HepG2 (cell line): ENCODE measurements at regions not wholly inside any gene's neighbourhood (a gene's known extent, or its start where the extent isn't known, plus 50 kb on each side); places are given as distances from the start of the nearest gene placed in this dataset.

Experiments used
- ATAC-seq: fragments of 200-7000 bp; cut with Tn5 transposase; 3 replicates; pipeline ENCODE4 v1.9.1; 2020; ENCODE audit warnings: mild to moderate bottlenecking, moderate library complexity
- BruUV-seq: library from RNA; stranded (reverse); fragments of 400-500 nt; replicated peaks from 2 replicates; lab custom pipeline; 2021; lab: Mats Ljungman, UMichigan
- CTCF ChIA-PET: fragments of 300-600 bp; formaldehyde crosslinking; extraction: SDS; loops from one replicate; lab custom pipeline; 2021; ENCODE audit warnings: low total read pairs, inconsistent platforms, low intra/inter-chr PET ratio; lab: Yijun Ruan, JAX
- POLR2A ChIA-PET: fragments of 350-600 bp; sonication (Branson Sonifier 250); formaldehyde crosslinking; loops from one replicate; lab custom pipeline; 2020; ENCODE audit warnings: antibody characterized with exemption, inconsistent platforms; lab: Yijun Ruan, JAX
- DNase-seq: peaks from one replicate; pipeline ENCODE4 v3.0.0-alpha.2; 2015; ENCODE audit warnings: low spot score
- FAIRE-seq: peaks from 3 replicates; lab custom pipeline; 2011; peaks lifted over from hg19 to GRCh38; lab: Jason Lieb, UNC
- H2AFZ ChIP-seq: one replicate; pipeline ENCODE4 v1.6.1; 2011; ENCODE audit warnings: low read length, inconsistent platforms
- H3K27ac ChIP-seq: fragments of 300-600 bp; 3 replicates; pipeline ENCODE4 v1.8.0; 2011; ENCODE audit warnings: mixed run types, mild to moderate bottlenecking, mixed read lengths, low read length, inconsistent platforms; ENCODE audit not compliant: insufficient read depth; ENCODE audit errors: extremely low read length
- H3K27me3 ChIP-seq, 2 experiments: fragments of 200-600 bp in 1 of 2; 2 replicates in 1 of 2; 3 replicates in 1 of 2; pipeline versions ENCODE4 v1.6.0 to v1.8.0; 2011; ENCODE audit warnings: low read length in 2 of 2, mild to moderate bottlenecking in 2 of 2, moderate library complexity in 2 of 2, inconsistent platforms in 1 of 2; ENCODE audit not compliant: insufficient read depth in 2 of 2, control insufficient read depth in 1 of 2
- H3K36me3 ChIP-seq, 2 experiments: fragments of 200-600 bp in 1 of 2; replicated peaks in 1 of 2; 2 replicates in 1 of 2; 3 replicates in 1 of 2; pipeline versions ENCODE4 v1.5.1 to v1.8.0; 2011; ENCODE audit warnings: low read length in 2 of 2, inconsistent platforms in 1 of 2; ENCODE audit not compliant: insufficient read depth in 2 of 2, control insufficient read depth in 1 of 2
- H3K4me1 ChIP-seq: 2 replicates; pipeline ENCODE4 v1.5.1; 2012; ENCODE audit warnings: low read length, inconsistent platforms; ENCODE audit not compliant: insufficient read depth
- H3K4me2 ChIP-seq: 2 replicates; pipeline ENCODE4 v1.6.0; 2011; ENCODE audit warnings: low read depth, low read length, inconsistent platforms
- H3K4me3 ChIP-seq, 3 experiments: fragments of 200-600 bp in 1 of 3; sonication (generic), shearing (Covaris generic) in 1 of 3; replicated peaks in 1 of 3; 2 replicates each; pipeline ENCODE4 v1.5.1; 2011 to 2016; ENCODE audit warnings: low read length in 3 of 3, inconsistent platforms in 2 of 3, low read depth in 2 of 3, mild to moderate bottlenecking in 2 of 3, control low read depth in 1 of 3, mixed read lengths in 1 of 3; ENCODE audit not compliant: insufficient read depth in 1 of 3
- H3K79me2 ChIP-seq: one replicate; pipeline ENCODE4 v1.6.1; 2011; ENCODE audit warnings: low read length, inconsistent platforms; ENCODE audit not compliant: insufficient read depth
- H3K9ac ChIP-seq: 2 replicates; pipeline ENCODE4 v1.6.0; 2011; ENCODE audit warnings: mild to moderate bottlenecking, low read depth, low read length, inconsistent platforms; ENCODE audit not compliant: insufficient read depth
- H3K9me3 ChIP-seq: 2 replicates; pipeline ENCODE4 v1.5.1; 2012; ENCODE audit warnings: mild to moderate bottlenecking, low read length
- H4K20me1 ChIP-seq: 2 replicates; pipeline ENCODE4 v1.6.0; 2011; ENCODE audit warnings: inconsistent platforms, mild to moderate bottlenecking, low read length, moderate library complexity; ENCODE audit not compliant: insufficient read depth
- ASH2L ChIP-seq: fragments of 300-600, 200-600 bp; sonication (generic); IDR thresholded peaks from 2 replicates; pipeline ENCODE4 v1.7.0; 2017; ENCODE audit warnings: low read depth, mild to moderate bottlenecking, moderate library complexity, mixed read lengths, low read length; ENCODE audit not compliant: insufficient read length
- ATF1 ChIP-seq: IDR thresholded peaks from 2 replicates; pipeline ENCODE4 v1.6.1; 2016; ENCODE audit warnings: mild to moderate bottlenecking, control low read depth
- GTF3A ChIP-seq: sonication (generic); formaldehyde crosslinking; conservative IDR thresholded peaks from 2 replicates; pipeline ENCODE4 v1.4.0; 2020; ENCODE audit warnings: mild to moderate bottlenecking, missing genetic modification reagents
- HNRNPL ChIP-seq: fragments of 200-400 bp; formaldehyde crosslinking; IDR thresholded peaks from 2 replicates; pipeline ENCODE4 v1.6.1; 2017; ENCODE audit warnings: mild to moderate bottlenecking, low read depth, low read length
- IRF2 ChIP-seq: IDR thresholded peaks from 2 replicates; pipeline ENCODE4 v1.6.1; 2018; ENCODE audit warnings: missing genetic modification reagents, missing compliant biosample characterization
- MLLT10 ChIP-seq: sonication (generic); formaldehyde crosslinking; IDR thresholded peaks from 2 replicates; pipeline ENCODE4 v1.4.0; 2020; ENCODE audit warnings: missing genetic modification reagents
- TCF12 ChIP-seq, 2 experiments: fragments of 450-650 bp in 1 of 2; sonication (generic) in 1 of 2; formaldehyde crosslinking in 1 of 2; IDR thresholded peaks; 2 replicates each; pipeline versions ENCODE4 v1.6.1 to v1.8.0; 2017 to 2022; ENCODE audit warnings: antibody characterized with exemption in 1 of 2, mild to moderate bottlenecking in 1 of 2, missing genetic modification reagents in 1 of 2, moderate library complexity in 1 of 2
- ZNF816 ChIP-seq: sonication (generic); formaldehyde crosslinking; IDR thresholded peaks from 2 replicates; pipeline ENCODE4 v1.8.0; 2022; ENCODE audit warnings: missing genetic modification reagents, mild to moderate bottlenecking, borderline replicate concordance
- WGBS: methylation state at CpG from one replicate; pipeline ENCODE4 v1.1.6; 2017; ENCODE audit warnings: low lambda C conversion rate; 5-methylcytosine and 5-hydroxymethylcytosine counted together
- in situ Hi-C: cut with HindIII; loops from 2 replicates; pipeline ENCODE4 v1.10.0; 2017; ENCODE audit warnings: low pct_unique_long_range_greater_than_20kb; ENCODE audit not compliant: extremely low pct_ligation_motif_present
- intact Hi-C: fragments of 100-400 bp; cut with micrococcal nuclease; formaldehyde crosslinking; loops from one replicate; pipeline ENCODE4 v1.10.0; 2022; ENCODE audit not compliant: unreplicated experiment
- TF ChIP-seq, protein P1 (sequence below): sonication (generic); formaldehyde crosslinking; IDR thresholded peaks from 2 replicates; pipeline ENCODE4 v1.4.0; 2020; ENCODE audit warnings: missing genetic modification reagents

DNA sequence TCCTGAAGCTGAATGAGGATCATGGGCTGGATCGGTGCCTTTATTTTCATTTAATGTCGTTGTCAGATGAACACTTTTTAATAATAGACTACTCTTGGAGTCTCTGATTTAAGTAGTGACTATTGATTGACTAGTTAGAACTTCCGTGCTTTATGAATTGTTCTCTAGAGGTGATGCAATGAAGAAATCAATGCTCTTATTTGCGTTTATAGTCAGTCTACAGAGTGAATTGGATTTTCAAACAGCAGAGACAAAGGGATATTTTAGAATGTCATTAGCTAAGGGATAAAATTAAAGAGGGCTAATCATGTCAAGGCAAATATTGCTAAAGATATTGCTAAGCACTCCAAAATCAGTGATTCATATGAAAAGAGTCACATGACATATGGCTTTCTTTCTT lies 652.0 kb upstream of the NRP1 start (continued):
- TF ChIP-seq, protein P1, sequence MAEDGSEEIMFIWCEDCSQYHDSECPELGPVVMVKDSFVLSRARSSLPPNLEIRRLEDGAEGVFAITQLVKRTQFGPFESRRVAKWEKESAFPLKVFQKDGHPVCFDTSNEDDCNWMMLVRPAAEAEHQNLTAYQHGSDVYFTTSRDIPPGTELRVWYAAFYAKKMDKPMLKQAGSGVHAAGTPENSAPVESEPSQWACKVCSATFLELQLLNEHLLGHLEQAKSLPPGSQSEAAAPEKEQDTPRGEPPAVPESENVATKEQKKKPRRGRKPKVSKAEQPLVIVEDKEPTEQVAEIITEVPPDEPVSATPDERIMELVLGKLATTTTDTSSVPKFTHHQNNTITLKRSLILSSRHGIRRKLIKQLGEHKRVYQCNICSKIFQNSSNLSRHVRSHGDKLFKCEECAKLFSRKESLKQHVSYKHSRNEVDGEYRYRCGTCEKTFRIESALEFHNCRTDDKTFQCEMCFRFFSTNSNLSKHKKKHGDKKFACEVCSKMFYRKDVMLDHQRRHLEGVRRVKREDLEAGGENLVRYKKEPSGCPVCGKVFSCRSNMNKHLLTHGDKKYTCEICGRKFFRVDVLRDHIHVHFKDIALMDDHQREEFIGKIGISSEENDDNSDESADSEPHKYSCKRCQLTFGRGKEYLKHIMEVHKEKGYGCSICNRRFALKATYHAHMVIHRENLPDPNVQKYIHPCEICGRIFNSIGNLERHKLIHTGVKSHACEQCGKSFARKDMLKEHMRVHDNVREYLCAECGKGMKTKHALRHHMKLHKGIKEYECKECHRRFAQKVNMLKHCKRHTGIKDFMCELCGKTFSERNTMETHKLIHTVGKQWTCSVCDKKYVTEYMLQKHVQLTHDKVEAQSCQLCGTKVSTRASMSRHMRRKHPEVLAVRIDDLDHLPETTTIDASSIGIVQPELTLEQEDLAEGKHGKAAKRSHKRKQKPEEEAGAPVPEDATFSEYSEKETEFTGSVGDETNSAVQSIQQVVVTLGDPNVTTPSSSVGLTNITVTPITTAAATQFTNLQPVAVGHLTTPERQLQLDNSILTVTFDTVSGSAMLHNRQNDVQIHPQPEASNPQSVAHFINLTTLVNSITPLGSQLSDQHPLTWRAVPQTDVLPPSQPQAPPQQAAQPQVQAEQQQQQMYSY (CRISPR knock-in tag) = no peak
- TF ChIP-seq IRF2 = no peak
- no peak for TF ChIP-seq ATF1 (CRISPR knock-in tag)
- TF ChIP-seq ZNF816 = no peak
- no peak for TF ChIP-seq MLLT10 (CRISPR knock-in tag)
- TF ChIP-seq HNRNPL = no peak
- no peak for TF ChIP-seq ASH2L

DNA sequence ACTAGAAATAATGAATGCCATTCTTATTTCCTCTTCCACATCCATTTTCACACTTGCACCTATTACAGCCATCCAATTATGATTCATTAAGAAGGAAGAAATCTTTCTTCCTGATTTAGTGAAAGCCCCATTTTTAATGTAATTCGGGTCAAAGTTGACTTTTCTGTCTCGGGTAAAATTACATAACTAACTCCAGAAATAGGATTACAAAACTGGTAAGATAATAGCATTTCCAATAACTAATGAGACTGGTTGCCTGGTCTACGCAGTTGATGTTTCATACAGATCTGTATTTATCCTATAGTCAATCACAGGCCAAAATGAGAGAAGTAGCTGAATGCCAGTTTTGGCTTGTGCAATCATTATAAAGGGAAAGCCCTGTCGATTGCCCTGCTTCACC lies 651.5 kb upstream of the NRP1 start:
- peaks cover 0 to 3% of the 10 kb centered on the region in 2 experiments; a peak in 1 of 5 replicates for H3K27me3 ChIP-seq
- no peaks in the 10 kb centered on the region for H4K20me1 ChIP-seq
- POLR2A ChIA-PET = no interaction called here
- ATAC-seq (no peak), FAIRE-seq (no peak)
- H3K4me2 ChIP-seq = peak overlapping the region; percentile 4; the same call in 1 of the 2 replicates
- WGBS = 50% methylated on average over 4 of the region's 4 CpGs
- H3K4me3 ChIP-seq = no peak overlapping the region
- H3K9me3 ChIP-seq = no peaks in the 10 kb centered on the region
- H3K79me2 ChIP-seq = no peaks in the 10 kb centered on the region
- no peak overlapping the region for H2AFZ ChIP-seq
- BruUV-seq = no TSS peak
- H3K27ac ChIP-seq = no peak overlapping the region
- no peaks in the 10 kb centered on the region for H3K36me3 ChIP-seq
- peaks cover 11% of the 10 kb centered on the region for H3K4me1 ChIP-seq
- TF ChIP-seq GTF3A (CRISPR knock-in tag) (no peak), TCF12 (IDR thresholded peaks at IDR 0.05) (no peak), TCF12 (CRISPR knock-in tag; IDR thresholded peaks at IDR 0.05) (no peak)
- TF ChIP-seq, all 625 proteins: peak for 0
- CTCF ChIA-PET = no interaction called here
- DNase-seq = no peak
- no peak overlapping the region for H3K9ac ChIP-seq
- in situ Hi-C loops = no loop called here
- intact Hi-C loops = no loop called here
